ENCODE measurements at regions not wholly inside any gene's neighbourhood (a gene's known extent, or its start where the extent isn't known, plus 50 kb on each side); places are given as distances from the start of the nearest gene placed in this dataset.

- TF ChIP-seq CTCF (conservative IDR thresholded peaks at IDR 0.05; ENCODE audit: low read depth, low read length) = no peak
- DNase-seq (ENCODE audit: low read depth) = no peak
- H3K4me3 ChIP-seq (ENCODE audit: low read depth, low read length) = no peak overlapping the region
These were observed 72.4 kb upstream of the NEK7 start for GRCh38 chr1:198084241-198084908.

GRCh38 chr1:198086051-198086745 lies 70.6 kb upstream of the NEK7 start:
- no peak overlapping the region for H3K4me3 ChIP-seq (ENCODE audit: low read depth, low read length)
- TF ChIP-seq CTCF (conservative IDR thresholded peaks at IDR 0.05; ENCODE audit: low read depth, low read length) = no peak
- no peak for DNase-seq (ENCODE audit: low read depth)

GRCh38 chr1:198087831-198088230 lies 69.0 kb upstream of the NEK7 start:
- DNase-seq (ENCODE audit: low read depth) = no peak
- no peak overlapping the region for H3K4me3 ChIP-seq (ENCODE audit: low read depth, low read length)
- TF ChIP-seq CTCF (conservative IDR thresholded peaks at IDR 0.05; ENCODE audit: low read depth, low read length) = no peak

GRCh38 chr1:198088360-198089071 lies 68.3 kb upstream of the NEK7 start:
- DNase-seq (ENCODE audit: low read depth) = no peak
- no peak overlapping the region for H3K4me3 ChIP-seq (ENCODE audit: low read depth, low read length)
- TF ChIP-seq CTCF (conservative IDR thresholded peaks at IDR 0.05; ENCODE audit: low read depth, low read length) = peak; percentile 77

GRCh38 chr1:198096390-198096789 lies 60.4 kb upstream of the NEK7 start:
- no peak for DNase-seq (ENCODE audit: low read depth)
- no peak overlapping the region for H3K4me3 ChIP-seq (ENCODE audit: low read depth, low read length)
- TF ChIP-seq CTCF (conservative IDR thresholded peaks at IDR 0.05; ENCODE audit: low read depth, low read length) = no peak

GRCh38 chr1:198099755-198100154 lies 57.0 kb upstream of the NEK7 start:
- DNase-seq (ENCODE audit: low read depth) = no peak
- TF ChIP-seq CTCF (conservative IDR thresholded peaks at IDR 0.05; ENCODE audit: low read depth, low read length) = no peak
- no peak overlapping the region for H3K4me3 ChIP-seq (ENCODE audit: low read depth, low read length)

Data from epithelial cell of proximal tubule (primary cell).